HCT116 (cell line): ENCODE measurements at regions not wholly inside any gene's neighbourhood (a gene's known extent, or its start where the extent isn't known, plus 50 kb on each side); places are given as distances from the start of the nearest gene placed in this dataset.

Experiments
- ATAC-seq: fragments of 200-7000 bp; cut with Tn5 transposase; 2 replicates; pipeline ENCODE4 v1.9.1; 2020; ENCODE audit warnings: mild to moderate bottlenecking, moderate library complexity
- BruUV-seq: library from RNA; stranded (reverse); fragments of 400-500 nt; replicated peaks from 2 replicates; lab custom pipeline; 2021; lab: Mats Ljungman, UMichigan
- CTCF ChIA-PET: fragments of 300-600 bp; sonication (Branson Sonifier 250); formaldehyde crosslinking; loops from one replicate; lab custom pipeline; 2021; ENCODE audit warnings: antibody characterized with exemption; lab: Charles Lee
- POLR2A ChIA-PET: fragments of 300-600, 350-600 bp; sonication (Branson Sonifier 250); formaldehyde crosslinking; loops from one replicate; lab custom pipeline; 2021; ENCODE audit warnings: antibody characterized with exemption; lab: Charles Lee
- RAD21 ChIA-PET, 2 experiments: fragments of 300-600 bp; sonication (Branson Sonifier 250); formaldehyde crosslinking; loops; one replicate each; lab custom pipeline; 2023; ENCODE audit warnings: low total read pairs in 2 of 2; ENCODE audit not compliant: uncharacterized antibody in 2 of 2, unreplicated experiment in 2 of 2, low non-redundant PET in 1 of 2; lab: Charles Lee
- DNase-seq: peaks from one replicate; pipeline ENCODE4 v3.0.0-alpha.2; 2010; ENCODE audit warnings: low read depth, low spot score
- H2AFZ ChIP-seq: fragments of 200-600 bp; shearing (Covaris generic), sonication (generic); 2 replicates; pipeline ENCODE4 v1.6.1; 2017; ENCODE audit warnings: low read depth, mixed run types, mixed read lengths, antibody characterized with exemption, low read length; ENCODE audit not compliant: poor library complexity, severe bottlenecking
- H3K27ac ChIP-seq: 2 replicates; pipeline ENCODE4 v1.5.1; 2012; ENCODE audit warnings: low read depth, low read length
- H3K27me3 ChIP-seq: fragments of 200-600 bp; sonication (generic); 2 replicates; pipeline ENCODE4 v1.6.1; 2016; ENCODE audit warnings: mixed run types, low read length, mixed read lengths; ENCODE audit not compliant: insufficient read depth
- H3K36me3 ChIP-seq, 2 experiments: fragments of 200-500 bp in 1 of 2; fragments of 200-600 bp in 1 of 2; sonication (Bioruptor generic) in 1 of 2; sonication (generic) in 1 of 2; 2 replicates each; pipeline versions ENCODE4 v1.5.1 to v1.6.1; 2014 to 2016; ENCODE audit warnings: low read length in 2 of 2, inconsistent platforms in 1 of 2, mixed read lengths in 1 of 2, mixed run types in 1 of 2; ENCODE audit not compliant: insufficient read depth in 2 of 2, control insufficient read depth in 1 of 2
- H3K4me1 ChIP-seq, 2 experiments: fragments of 200-600 bp in 1 of 2; sonication (generic) in 1 of 2; 2 replicates each; pipeline versions ENCODE4 v1.5.1 to v1.6.1; 2012 to 2017; ENCODE audit warnings: low read length in 2 of 2, inconsistent platforms in 1 of 2, mild to moderate bottlenecking in 1 of 2, mixed read lengths in 1 of 2, mixed run types in 1 of 2, moderate library complexity in 1 of 2; ENCODE audit not compliant: insufficient read depth in 2 of 2, control insufficient read depth in 1 of 2
- H3K4me2 ChIP-seq: fragments of 200-600 bp; sonication (generic); 2 replicates; pipeline ENCODE4 v1.6.1; 2017; ENCODE audit warnings: mixed run types, low read length, mixed read lengths
- H3K4me3 ChIP-seq, 2 experiments: fragments of 200-600 bp in 1 of 2; sonication (generic) in 1 of 2; replicated peaks in 1 of 2; 2 replicates each; pipeline ENCODE4 v1.5.1; 2011 to 2016; ENCODE audit warnings: low read length in 2 of 2, control low read depth in 1 of 2, low read depth in 1 of 2, mild to moderate bottlenecking in 1 of 2, mixed read lengths in 1 of 2, mixed run types in 1 of 2
- H3K79me2 ChIP-seq: fragments of 200-600 bp; sonication (generic); 2 replicates; pipeline ENCODE4 v1.6.1; 2017; ENCODE audit warnings: mild to moderate bottlenecking, mixed run types, low read length, moderate library complexity, mixed read lengths; ENCODE audit not compliant: insufficient read depth
- H3K9ac ChIP-seq: fragments of 200-600 bp; sonication (generic); 2 replicates; pipeline ENCODE4 v1.6.1; 2016; ENCODE audit warnings: low read length, mixed read lengths
- H3K9me2 ChIP-seq: fragments of 200-600 bp; sonication (generic), shearing (Covaris generic); 2 replicates; pipeline ENCODE4 v1.6.1; 2017; ENCODE audit warnings: mixed run types, mild to moderate bottlenecking, moderate library complexity; ENCODE audit not compliant: insufficient read depth
- H3K9me3 ChIP-seq, 2 experiments: fragments of 200-500 bp in 1 of 2; fragments of 200-600 bp in 1 of 2; sonication (Bioruptor generic) in 1 of 2; sonication (generic) in 1 of 2; 2 replicates each; pipeline ENCODE4 v1.6.1; 2014 to 2017; ENCODE audit warnings: low read length in 2 of 2, mixed read lengths in 2 of 2, inconsistent platforms in 1 of 2, low read depth in 1 of 2, mild to moderate bottlenecking in 1 of 2, mixed run types in 1 of 2, moderate library complexity in 1 of 2; ENCODE audit not compliant: control insufficient read depth in 1 of 2, insufficient read depth in 1 of 2
- H4K20me1 ChIP-seq: fragments of 200-600 bp; sonication (generic), shearing (Covaris generic); 2 replicates; pipeline ENCODE4 v1.6.1; 2017; ENCODE audit warnings: mixed run types, mild to moderate bottlenecking, moderate library complexity; ENCODE audit not compliant: insufficient read depth
- CBX3 ChIP-seq: IDR thresholded peaks from 2 replicates; pipeline ENCODE4 v1.6.1; 2012; ENCODE audit warnings: low read depth
- ELF1 ChIP-seq: IDR thresholded peaks from 2 replicates; pipeline ENCODE4 v1.6.1; 2012; ENCODE audit warnings: low read depth, borderline replicate concordance
- EZH2phosphoT487 ChIP-seq: fragments of 200-600 bp; IDR thresholded peaks from 2 replicates; pipeline ENCODE4 v1.6.1; 2018; ENCODE audit warnings: antibody characterized with exemption, borderline replicate concordance
- FOSL1 ChIP-seq: IDR thresholded peaks from 2 replicates; pipeline ENCODE4 v1.6.1; 2012; ENCODE audit warnings: low read depth
- JUND ChIP-seq: IDR thresholded peaks from 2 replicates; pipeline ENCODE4 v1.6.1; 2012
- MAX ChIP-seq: IDR thresholded peaks from 2 replicates; pipeline ENCODE4 v1.6.1; 2012
- POLR2AphosphoS5 ChIP-seq: IDR thresholded peaks from 2 replicates; pipeline ENCODE4 v1.6.1; 2011; ENCODE audit warnings: mild to moderate bottlenecking, low read depth, low read length, moderate library complexity
- RAD21 ChIP-seq: IDR thresholded peaks from 2 replicates; pipeline ENCODE4 v1.6.1; 2012; ENCODE audit warnings: low read depth, mild to moderate bottlenecking
- REST ChIP-seq: IDR thresholded peaks from 2 replicates; pipeline ENCODE4 v1.6.1; 2012; ENCODE audit warnings: low read depth
- SP1 ChIP-seq: IDR thresholded peaks from 2 replicates; pipeline ENCODE4 v1.6.1; 2012; ENCODE audit warnings: low read depth
- TCF7L2 ChIP-seq: IDR thresholded peaks from 2 replicates; pipeline ENCODE4 v1.7.0; 2011; ENCODE audit warnings: borderline replicate concordance, inconsistent platforms; ENCODE audit not compliant: insufficient read depth, insufficient read length; ENCODE audit errors: extremely low read depth
- ZBTB33 ChIP-seq: IDR thresholded peaks from 2 replicates; pipeline ENCODE4 v1.6.1; 2011; ENCODE audit warnings: mild to moderate bottlenecking, low read length, moderate library complexity; ENCODE audit not compliant: insufficient replicate concordance; ENCODE audit errors: extremely low read depth
- ZNF274 ChIP-seq: fragments of 200-500 bp; sonication (Bioruptor generic); IDR thresholded peaks from 2 replicates; pipeline ENCODE4 v1.6.1; 2014; ENCODE audit warnings: mild to moderate bottlenecking, low read depth, low read length, inconsistent platforms
- intact Hi-C: fragments of 100-400 bp; cut with micrococcal nuclease; formaldehyde crosslinking; loops from 2 replicates; pipeline ENCODE4 v1.10.0; 2022

- ATAC-seq: no peak
- POLR2A ChIA-PET: no interaction called here
- no TSS peak for BruUV-seq
Measured at GRCh38 chr17:72321896-72322295, 201.1 kb downstream of the SOX9 start.

More at GRCh38 chr17:72321896-72322295, 201.1 kb downstream of the SOX9 start:
- no peaks in the 10 kb centered on the region for H3K79me2 ChIP-seq
- TF ChIP-seq EZH2phosphoT487 (no peak), TCF7L2 (no peak), JUND (no peak), RAD21 (no peak), ELF1 (no peak), ZBTB33 (no peak), ZNF274 (no peak), POLR2AphosphoS5 (no peak), REST (no peak), SP1 (no peak), FOSL1 (no peak), MAX (no peak), CBX3 (no peak)
- TF ChIP-seq, all 23 proteins: peak for 0
- H3K9ac ChIP-seq: no peak overlapping the region
- no peak overlapping the region for H3K27ac ChIP-seq
- no peaks in the 10 kb centered on the region for H3K9me3 ChIP-seq
- peaks cover 0 to 3% of the 10 kb centered on the region in 2 experiments; a peak in 1 of 4 replicates for H3K4me1 ChIP-seq
- no peak overlapping the region for H3K4me3 ChIP-seq
- ChIA-PET CTCF (no interaction called here), RAD21 (no interaction called here)
- H2AFZ ChIP-seq: no peak overlapping the region
- H3K9me2 ChIP-seq: no peaks in the 10 kb centered on the region
- intact Hi-C loops: no loop called here
- no peaks in the 10 kb centered on the region for H3K27me3 ChIP-seq
- H3K4me2 ChIP-seq: no peak overlapping the region
- no peaks in the 10 kb centered on the region for H4K20me1 ChIP-seq
- no peak for DNase-seq
- no peaks in the 10 kb centered on the region for H3K36me3 ChIP-seq
